ENCODE measurements at regions not wholly inside any gene's neighbourhood (a gene's known extent, or its start where the extent isn't known, plus 50 kb on each side); places are given as distances from the start of the nearest gene placed in this dataset.

DNA sequence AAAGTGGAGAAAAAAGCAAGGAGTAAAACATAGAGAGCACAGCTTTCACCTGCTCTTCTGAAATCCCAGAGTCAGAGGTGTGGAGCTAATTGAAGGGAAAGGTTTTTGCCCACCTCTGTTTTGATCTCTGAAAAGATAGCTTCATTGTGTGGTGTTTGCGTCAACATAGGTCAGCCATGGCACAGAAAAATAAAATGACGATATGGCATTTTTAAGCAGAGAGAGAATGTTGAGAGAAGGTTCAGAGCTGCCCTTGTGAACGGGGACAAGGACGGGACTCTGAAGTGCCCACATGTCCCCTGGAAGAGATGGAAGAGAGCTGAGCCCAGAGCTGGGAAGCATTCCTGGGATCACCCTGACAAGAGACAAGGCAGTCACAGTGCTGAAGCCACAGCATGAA is 249.4 kb upstream of the PLSCR5 start:
- no peak for DNase-seq (ENCODE audit: low read depth in 4 of 4, low spot score in 3 of 4)

DNA sequence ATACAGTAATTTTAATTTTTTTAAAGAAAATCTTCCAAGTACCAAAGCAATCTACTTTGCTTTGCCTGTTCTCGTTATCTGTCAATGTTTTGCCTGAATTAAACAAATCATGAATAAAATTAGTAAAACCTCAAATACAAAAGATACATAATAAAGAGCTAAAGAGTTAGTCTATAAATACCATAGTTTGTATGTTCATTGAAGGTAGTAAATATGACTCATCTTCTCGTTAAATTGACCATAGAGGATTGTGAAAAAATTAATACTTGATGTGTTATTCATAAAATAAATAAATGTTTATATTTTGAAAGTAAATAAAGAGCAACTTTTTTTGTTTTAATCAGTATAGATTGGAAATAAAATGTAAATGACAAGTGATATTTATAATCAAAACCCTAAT is 246.5 kb upstream of the PLSCR5 start:
- DNase-seq (ENCODE audit: low read depth in 4 of 4, low spot score in 3 of 4) = no peak

DNA sequence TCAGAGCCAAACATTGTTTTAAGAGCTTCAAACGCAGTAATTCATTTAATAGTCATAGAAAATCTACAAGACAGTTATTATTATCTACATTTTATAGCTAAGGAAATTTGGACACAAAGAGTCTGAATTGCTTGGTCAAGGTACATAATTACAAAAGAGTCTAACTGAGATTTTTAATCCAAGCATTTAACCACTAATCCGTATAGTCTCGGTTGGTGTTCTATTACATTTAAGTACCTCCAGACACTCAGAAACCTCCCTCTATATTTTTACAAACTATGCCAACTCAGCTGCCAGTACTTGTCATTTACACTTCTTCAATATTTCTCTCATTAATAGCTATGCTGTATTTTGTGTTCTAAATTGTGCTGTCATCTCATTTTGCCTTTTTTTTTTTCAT is 240.2 kb upstream of the PLSCR5 start:
- no peak for DNase-seq (ENCODE audit: low read depth in 4 of 4, low spot score in 3 of 4)

DNA sequence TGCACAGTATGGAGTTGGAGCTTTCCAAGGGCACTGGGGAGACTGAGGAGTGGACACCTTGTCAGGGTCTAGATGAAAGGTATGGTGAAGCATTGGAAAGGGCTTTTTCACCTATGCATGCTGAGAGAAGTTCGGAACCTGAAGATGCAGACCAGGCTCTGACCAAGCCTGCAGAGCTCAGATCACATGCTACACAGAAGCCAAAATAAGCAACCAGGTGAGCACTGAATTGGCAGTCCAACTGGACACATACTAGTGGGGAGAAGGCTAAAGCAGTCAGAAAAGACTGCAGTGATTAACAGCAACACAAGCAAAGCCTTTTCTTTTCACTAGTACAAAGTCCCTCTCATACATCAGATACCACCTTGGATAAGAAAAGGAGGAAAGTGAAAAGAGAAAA is 238.3 kb upstream of the PLSCR5 start:
- no peak for DNase-seq (ENCODE audit: low read depth in 4 of 4, low spot score in 3 of 4)

DNA sequence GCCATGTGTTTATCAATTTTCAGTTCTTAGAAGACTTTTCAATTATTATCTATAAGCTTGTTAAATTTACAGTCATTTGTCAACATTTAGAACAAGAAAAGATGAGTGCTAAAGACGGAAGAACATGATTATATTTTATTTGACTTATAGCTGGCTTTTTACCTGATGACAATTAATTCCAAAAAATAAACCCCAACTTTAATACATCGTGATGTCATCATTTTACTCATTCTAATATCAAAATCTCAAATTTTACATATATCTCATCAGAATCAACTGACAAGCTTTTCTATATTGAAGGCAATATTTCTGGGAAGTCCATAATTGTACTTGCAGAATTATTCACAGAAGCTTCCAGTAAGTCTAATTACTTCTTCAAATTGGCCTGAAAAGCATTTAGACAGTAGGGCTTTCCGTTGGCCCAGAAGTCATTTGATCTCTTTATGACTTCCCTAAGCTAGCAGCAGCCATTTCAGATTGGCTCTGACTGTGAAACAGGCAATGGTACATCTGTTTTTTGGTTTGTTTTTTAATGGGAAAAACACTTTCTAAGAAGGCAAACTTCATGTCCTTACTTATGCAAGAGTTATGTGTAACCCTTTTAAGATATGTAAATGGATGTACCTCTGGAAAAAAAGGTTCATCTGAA is 234.7 kb upstream of the PLSCR5 start:
- no peak for DNase-seq (ENCODE audit: low read depth in 4 of 4, low spot score in 3 of 4)

DNA sequence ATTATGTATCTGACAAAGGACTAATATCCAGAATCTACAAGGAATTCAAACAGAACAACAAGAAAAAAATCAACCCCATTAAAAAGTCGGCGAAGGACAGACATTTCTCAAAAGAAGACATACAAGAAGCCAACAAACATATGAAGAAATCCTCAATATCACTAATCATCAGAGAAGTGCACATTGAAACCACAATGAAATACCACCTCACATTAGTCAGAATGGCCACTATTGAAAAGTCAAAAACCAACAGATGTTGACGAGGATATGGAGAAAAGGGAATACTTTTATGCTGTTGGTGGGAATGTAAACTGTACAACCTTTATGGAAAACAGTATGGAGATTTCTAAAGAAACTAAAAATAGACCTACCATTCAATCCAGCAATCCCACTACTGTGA is 233.1 kb upstream of the PLSCR5 start:
- no peak for DNase-seq (ENCODE audit: low read depth in 4 of 4, low spot score in 3 of 4)

DNA sequence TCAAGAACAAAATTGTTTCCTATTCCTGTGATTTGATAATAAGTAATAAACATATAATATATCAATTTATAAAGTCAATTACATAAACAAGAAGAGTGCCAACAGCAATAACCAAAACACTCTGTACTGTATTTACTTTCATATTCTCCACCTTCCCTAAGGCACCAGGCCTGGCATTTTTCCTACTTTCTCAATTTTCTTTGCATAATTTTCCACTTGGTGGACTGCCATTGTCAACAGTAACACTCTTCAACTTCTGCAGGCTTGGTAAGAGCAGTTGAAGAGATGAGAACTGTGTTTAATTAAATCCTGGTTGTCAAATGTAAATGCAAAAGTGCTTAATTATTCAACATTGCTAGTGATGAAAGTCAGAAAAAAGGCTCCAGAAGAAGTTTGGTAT is 229.8 kb upstream of the PLSCR5 start:
- no peak for DNase-seq (ENCODE audit: low read depth in 4 of 4, low spot score in 3 of 4)

DNA sequence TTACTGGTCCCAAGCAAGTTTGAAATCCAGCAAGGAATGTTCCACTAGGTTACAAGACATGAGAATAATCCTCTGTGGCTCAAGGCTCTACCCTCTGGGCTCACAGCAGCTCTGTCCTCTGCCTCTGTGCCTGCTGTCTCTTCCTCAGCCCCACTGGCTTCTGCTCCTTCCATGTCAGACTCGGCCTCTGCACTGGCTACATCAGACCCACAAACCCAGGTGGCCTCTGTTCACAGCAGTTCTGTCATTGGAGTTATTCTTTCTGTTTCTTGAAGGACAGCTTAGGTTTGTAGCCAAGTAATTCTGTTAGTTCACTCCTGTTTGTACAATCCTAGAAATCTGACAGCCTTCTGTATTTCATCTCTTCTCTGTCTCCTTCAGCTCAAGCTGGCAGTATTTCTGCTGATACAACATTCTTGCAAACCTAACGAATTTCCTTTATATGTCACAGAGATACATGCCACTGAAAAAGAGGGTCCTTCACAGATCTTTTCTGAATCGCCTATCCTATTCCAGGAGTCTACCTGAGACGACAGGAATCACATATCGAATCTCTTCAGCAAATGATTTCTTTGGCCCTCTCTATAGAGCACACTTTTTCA is 227.8 kb upstream of the PLSCR5 start:
- no peak for DNase-seq (ENCODE audit: low read depth in 4 of 4, low spot score in 3 of 4)

DNA sequence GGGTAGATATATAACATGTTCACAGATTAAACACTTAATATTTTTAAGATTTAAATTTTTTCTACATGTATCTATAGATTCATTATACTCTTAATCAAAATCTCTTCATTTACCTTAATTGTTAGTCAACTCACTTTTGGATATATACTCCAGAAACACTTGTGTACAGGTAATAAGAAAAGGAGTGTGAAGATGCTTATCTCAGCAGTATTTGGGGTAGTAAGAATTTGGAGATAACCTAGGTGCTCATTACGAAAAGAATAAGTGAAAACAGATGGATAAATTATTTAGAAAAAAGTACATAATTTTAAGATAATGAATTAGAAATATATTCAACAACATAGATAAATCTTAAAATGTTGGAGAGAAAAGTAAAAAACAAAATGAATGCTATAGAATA is 226.5 kb upstream of the PLSCR5 start:
- DNase-seq (ENCODE audit: low read depth in 4 of 4, low spot score in 3 of 4) = no peak

DNA sequence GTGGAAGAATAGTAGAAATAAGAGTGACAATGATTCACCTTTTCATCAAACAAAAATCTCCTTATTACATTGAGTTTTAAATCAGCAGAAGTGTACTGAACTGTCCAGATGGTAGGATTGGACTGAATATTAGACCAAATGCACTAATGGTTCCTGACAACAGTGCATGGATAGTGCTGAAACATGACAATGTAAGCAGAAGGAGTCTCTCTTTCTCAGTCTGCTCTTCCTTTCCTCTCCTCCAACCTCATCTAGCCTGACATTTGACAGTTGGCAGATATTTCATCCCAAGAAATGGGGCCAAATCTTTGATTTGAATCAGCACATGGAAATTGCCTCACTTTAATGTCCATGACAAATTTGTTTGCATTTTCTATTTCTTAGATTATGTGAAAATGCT is 225.1 kb upstream of the PLSCR5 start:
- no peak for DNase-seq (ENCODE audit: low read depth in 4 of 4, low spot score in 3 of 4)

DNA sequence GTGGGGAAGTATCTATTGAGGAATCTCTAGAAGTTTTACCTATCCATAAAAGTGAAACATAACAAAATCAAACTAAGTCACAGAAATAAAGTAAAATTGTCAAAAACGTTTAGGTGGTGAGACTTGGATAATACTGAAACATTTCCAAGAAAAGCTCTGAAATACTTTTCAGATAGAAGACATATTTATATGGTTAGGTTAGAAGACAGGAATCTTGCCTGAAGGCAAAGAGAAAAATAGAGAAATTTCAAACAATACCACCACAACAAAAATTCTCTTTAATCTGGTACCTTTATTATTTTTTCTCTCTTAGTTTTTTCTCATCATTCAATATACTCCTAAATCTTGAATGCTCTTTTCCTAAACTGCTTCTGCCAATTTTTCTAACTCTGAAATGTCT is 222.7 kb upstream of the PLSCR5 start:
- DNase-seq (ENCODE audit: low read depth in 4 of 4, low spot score in 3 of 4) = no peak

DNA sequence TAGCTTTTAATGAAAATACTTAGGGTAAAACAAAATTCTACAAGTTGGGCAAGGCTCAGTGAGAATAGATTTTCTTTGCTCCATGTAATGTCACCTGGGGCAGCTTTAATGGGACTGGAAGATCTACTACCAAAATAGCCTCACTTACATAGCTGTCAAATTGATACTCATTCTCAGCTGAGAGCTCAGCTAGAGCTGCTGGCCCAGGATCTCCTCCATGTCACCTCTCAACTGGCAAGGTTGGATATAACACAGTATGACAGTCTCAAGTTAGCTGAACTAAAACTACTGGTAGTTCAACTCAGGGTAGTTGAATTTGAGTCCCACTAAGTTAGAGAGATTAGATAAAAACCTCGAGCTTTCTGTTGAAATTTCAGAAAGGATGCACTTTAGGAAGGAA is 218.5 kb upstream of the PLSCR5 start:
- DNase-seq (ENCODE audit: low read depth in 4 of 4, low spot score in 3 of 4) = no peak

DNA sequence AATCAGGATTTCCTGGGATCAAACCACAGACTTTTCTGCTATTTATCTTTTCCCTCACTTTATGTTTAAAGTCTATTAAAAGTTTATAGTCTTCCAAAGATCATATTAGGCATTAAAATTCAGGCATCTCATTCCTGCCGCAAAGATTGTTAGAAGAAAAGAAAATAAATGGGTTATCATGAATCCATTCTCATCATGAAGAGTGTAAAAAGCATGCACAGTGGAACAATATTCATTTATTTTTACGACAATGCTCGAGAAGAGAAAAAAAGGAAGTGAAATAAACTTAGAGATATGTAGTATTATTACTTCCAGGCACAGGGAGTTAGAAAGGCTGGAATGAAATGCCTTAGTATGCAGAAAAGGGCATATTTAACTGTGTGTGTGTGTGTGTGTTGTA is 213.7 kb upstream of the PLSCR5 start:
- no peak for DNase-seq (ENCODE audit: low read depth in 4 of 4, low spot score in 3 of 4)

DNA sequence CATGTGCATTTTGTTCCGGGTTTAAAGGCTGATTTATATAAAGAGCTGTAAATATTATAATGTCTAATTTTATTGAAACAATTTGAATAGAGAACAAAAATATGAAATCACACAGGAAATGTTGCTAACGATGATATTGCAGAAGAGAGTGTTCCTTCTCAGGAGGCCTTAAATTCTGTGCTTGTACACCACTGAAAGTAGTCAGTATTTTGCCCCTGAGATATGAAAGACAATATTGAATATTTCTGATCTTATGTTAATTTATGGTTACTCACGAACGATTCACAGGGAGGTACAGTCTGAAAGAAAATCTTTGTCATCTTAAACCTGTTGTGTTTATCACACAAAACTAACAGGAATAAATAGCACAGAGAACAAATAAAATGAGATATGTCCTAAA is 213.2 kb upstream of the PLSCR5 start:
- no peak for DNase-seq (ENCODE audit: low read depth in 4 of 4, low spot score in 3 of 4)

DNA sequence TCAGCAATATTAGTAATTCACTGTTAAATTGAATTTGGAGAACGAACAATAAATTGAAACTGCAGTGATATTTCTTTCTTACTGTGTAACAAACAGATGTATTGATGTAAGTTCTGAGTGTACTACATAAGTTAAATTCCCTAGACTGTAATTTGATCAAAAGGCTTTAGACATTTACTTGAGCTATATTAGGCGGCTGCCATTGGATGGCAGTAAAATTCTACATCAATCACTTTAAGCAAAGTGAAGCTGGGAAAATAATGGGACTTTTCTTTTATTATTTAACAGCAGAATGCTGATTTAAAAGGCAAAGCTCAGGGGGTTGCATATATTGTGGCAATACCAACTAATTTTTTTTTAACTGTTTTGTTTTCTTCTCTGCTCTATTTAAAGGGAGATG is 212.6 kb upstream of the PLSCR5 start:
- no peak for DNase-seq (ENCODE audit: low read depth in 4 of 4, low spot score in 3 of 4)

DNA sequence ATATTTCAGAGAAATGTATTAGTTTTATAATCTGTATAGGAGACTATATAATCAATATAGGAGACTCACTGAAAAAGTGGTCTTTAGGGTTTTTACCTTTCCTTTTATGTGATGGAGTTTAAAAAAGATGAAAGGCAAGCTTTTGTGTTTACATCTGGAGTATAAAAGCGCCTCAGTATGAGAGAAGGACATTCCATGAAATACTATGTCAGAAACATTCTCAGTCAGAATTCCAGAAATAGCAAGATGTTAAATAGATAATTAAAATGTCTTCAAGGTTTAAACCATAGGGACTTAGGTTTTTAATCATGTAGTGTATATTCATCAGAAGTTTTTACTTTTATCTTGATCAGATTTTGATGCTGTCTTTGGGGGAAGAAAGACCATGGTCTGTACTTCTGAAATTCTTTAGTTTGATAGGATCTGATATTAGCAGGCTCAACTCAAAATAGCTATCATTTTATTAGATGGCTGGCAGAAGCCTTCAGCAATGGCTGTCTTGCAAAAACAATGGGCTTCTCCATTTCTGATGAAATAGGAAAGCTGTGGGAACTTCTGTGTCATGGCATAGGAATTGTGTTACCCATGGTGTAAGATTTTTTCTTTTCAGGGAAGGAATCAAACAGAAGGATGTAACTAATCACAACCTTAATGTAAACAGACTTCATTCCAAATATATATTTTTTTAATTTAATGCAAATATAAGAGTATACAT is 209.6 kb upstream of the PLSCR5 start:
- no peak for DNase-seq (ENCODE audit: low read depth in 4 of 4, low spot score in 3 of 4)

DNA sequence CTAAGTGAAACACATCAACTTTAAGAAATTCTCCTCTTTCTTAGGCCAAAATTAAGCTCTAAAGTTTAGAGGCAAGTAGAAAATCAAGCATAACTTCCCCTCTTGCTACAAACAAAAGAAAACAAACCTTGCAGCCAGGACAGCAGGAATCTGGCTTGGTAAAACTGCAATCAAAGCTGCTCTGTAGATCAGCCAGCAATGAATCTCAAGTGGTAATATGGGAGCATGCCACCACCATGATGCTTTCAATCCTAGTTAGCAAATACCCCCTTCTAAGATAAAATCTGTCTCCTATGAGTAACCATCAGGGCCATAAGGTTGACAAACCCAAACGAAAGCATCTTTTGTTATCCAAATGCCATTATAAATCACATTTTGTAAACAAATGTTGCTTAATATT is 208.3 kb upstream of the PLSCR5 start:
- no peak for DNase-seq (ENCODE audit: low read depth in 4 of 4, low spot score in 3 of 4)

DNA sequence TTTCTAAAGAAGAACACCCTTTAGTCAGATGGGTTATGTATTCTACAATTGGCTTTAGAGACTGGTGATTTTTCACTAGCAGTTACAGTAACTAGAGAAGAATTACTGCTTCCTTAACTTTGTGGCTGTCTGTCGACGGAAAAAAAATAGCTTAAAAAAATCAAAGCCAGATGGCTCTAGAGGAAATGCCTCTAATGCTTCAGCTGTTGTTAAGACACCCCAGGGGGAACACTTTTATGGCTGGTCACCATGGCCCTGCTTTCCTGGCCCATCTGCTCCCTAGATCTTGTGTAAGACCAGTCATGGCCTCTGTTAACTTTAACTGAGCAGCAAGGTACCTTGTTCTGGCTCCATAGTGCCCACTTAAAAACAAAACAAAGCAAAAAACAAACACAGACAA is 198.6 kb upstream of the PLSCR5 start:
- peak in 3 of 4 donors; percentile 10 to 18 (median 15) for DNase-seq (ENCODE audit: low read depth in 4 of 4, low spot score in 3 of 4)

DNA sequence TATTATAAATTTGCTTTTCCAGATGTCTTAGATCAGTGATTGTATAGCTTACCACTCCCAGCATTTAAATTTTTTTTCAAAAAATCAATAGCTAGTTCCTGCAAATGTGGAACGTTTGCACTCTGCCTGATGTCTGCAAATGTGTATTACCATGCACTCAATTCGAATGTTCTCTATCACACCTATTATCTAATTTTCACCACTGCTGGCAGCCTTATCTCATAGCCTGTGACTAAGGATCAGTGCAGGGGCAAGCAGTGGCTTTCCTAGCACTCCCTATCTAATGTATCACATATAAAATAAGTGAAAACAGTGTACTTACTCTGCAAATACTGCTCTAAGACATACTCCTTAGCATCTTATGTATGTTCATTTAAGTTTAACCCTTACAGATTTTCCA is 196.3 kb upstream of the PLSCR5 start:
- no peak for DNase-seq (ENCODE audit: low read depth in 4 of 4, low spot score in 3 of 4)

DNA sequence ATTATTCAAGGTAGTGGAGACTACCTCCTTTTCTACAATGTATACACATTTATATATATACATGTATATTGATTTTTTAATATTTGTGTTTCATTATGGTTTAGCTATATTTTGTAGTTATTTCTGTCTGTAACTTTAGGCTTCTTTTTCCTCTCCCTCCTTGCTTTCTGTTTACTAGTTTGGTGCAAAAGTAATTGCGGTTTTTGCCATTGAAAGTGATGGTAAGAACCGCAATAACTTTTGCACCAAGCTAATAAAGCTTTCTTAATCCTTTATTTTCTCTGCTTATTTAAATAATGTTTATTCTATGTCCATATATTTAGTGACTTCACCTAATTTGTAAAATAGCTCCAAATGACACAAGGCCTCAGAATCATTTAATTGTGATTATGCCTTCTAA is 195.3 kb upstream of the PLSCR5 start:
- no peak for DNase-seq (ENCODE audit: low read depth in 4 of 4, low spot score in 3 of 4)

DNA sequence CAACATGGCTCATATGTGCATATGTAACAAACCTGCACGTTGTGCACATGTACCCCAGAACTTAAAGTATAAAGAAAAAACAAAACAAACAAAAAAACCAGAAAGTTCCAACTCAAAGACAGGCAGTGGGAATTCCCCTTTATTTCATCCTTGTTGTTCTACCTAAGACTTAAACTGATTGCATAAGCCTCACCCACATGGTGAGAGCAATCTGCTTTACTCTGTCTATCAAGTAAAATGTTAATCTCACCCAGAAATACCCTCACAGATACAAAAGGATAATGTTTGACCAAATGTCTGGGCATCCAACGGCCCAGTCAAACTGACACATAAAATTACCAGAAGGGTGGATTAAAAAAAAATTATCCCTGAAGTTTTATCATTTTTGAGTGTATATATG is 190.9 kb upstream of the PLSCR5 start:
- no peak for DNase-seq (ENCODE audit: low read depth in 4 of 4, low spot score in 3 of 4)

DNA sequence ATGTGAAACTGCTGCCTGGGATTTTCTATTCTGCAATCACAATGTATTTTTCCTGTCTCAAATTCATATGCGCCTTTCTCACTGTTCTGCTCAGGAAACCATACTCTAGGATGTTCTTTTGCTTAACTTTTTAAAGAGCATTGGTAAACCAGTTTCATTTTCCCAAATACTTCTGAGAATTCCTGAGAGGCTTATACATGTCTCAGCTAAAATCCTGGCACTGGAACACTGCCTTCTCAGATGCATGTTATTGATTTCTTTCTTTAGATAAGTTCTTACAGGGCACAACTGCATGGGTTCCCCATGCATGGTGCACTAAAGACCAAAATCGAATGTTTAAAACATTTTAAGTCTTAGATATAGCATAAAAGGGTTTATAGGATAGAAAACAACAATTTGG is 178.3 kb upstream of the PLSCR5 start:
- DNase-seq (ENCODE audit: low read depth in 4 of 4, low spot score in 3 of 4) = no peak
